ENCODE measurements at regions not wholly inside any gene's neighbourhood (a gene's known extent, or its start where the extent isn't known, plus 50 kb on each side); places are given as distances from the start of the nearest gene placed in this dataset.

- TF ChIP-seq CTCF (IDR thresholded peaks at IDR 0.05; ENCODE audit: extremely low read depth, missing control alignments) = no peak
- DNase-seq (ENCODE audit: low spot score) = no peak
These were observed 83.9 kb downstream of the RPRM start for GRCh38 chr2:153394686-153395085.

- no peak for DNase-seq (ENCODE audit: low spot score)
- no peak for TF ChIP-seq CTCF (IDR thresholded peaks at IDR 0.05; ENCODE audit: extremely low read depth, missing control alignments)
These were observed 84.3 kb downstream of the RPRM start for GRCh38 chr2:153394247-153394646.

GRCh38 chr2:153393518-153393917 is 85.0 kb downstream of the RPRM start:
- DNase-seq (ENCODE audit: low spot score) = no peak
- TF ChIP-seq CTCF (IDR thresholded peaks at IDR 0.05; ENCODE audit: extremely low read depth, missing control alignments) = no peak

GRCh38 chr2:153391131-153391530 is 87.4 kb downstream of the RPRM start:
- no peak for DNase-seq (ENCODE audit: low spot score)
- no peak for TF ChIP-seq CTCF (IDR thresholded peaks at IDR 0.05; ENCODE audit: extremely low read depth, missing control alignments)

- DNase-seq (ENCODE audit: low spot score) = no peak
- no peak for TF ChIP-seq CTCF (IDR thresholded peaks at IDR 0.05; ENCODE audit: extremely low read depth, missing control alignments)
These were observed 90.3 kb downstream of the RPRM start for GRCh38 chr2:153388246-153388645.

- TF ChIP-seq CTCF (IDR thresholded peaks at IDR 0.05; ENCODE audit: extremely low read depth, missing control alignments) = no peak
- no peak for DNase-seq (ENCODE audit: low spot score)
These were observed 91.4 kb downstream of the RPRM start for GRCh38 chr2:153387203-153387602.

- no peak for TF ChIP-seq CTCF (IDR thresholded peaks at IDR 0.05; ENCODE audit: extremely low read depth, missing control alignments)
- no peak for DNase-seq (ENCODE audit: low spot score)
These were observed 92.1 kb downstream of the RPRM start for GRCh38 chr2:153386481-153386897.
